Right lobe of liver (tissue), 4 donors: ENCODE measurements at regions not wholly inside any gene's neighbourhood (a gene's known extent, or its start where the extent isn't known, plus 50 kb on each side); places are given as distances from the start of the nearest gene placed in this dataset.

Source experiments
- POLR2A ChIP-seq: fragments of 450-650 bp; IDR thresholded peaks from one replicate; pipeline ENCODE4 v1.6.1; 2017; ENCODE audit warnings: antibody characterized with exemption, mild to moderate bottlenecking
- TF ChIP-seq, protein P1 (sequence below), 4 donors: fragments of 200-600 bp in 3 of 4; fragments of 450-650 bp in 1 of 4; IDR thresholded peaks; one replicate each; pipeline versions ENCODE4 v1.5.1 to v1.8.0; 2016 to 2022; ENCODE audit warnings: antibody characterized with exemption in 4 of 4, mild to moderate bottlenecking in 2 of 4
- donor health status: DM: no; HTN: no; CAD: no.
- donor health status: DM: no; HTN: no; CAD: no.
- donor health status: DM: no; HTN: yes; CAD: no.

DNA sequence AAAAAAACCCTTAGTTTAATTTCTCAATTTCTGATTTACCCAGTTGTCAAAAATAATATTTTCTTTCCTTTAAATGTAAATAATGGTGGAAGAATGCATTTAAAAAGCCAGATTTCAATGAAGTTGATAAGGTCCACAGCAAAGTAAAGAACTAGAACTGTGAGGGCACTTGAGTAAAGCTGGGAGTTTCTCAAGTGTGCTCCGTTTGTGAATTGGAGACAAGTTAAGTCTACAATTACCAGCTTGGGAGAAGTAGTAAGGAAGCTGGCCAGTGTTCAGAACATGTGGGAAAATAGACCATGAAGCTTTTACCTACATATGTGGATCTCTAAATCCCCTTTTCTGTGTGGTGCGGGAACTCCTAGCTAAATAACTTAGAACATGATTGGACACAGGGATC is 239.4 kb downstream of the OXSM start:
- TF ChIP-seq, protein P1, sequence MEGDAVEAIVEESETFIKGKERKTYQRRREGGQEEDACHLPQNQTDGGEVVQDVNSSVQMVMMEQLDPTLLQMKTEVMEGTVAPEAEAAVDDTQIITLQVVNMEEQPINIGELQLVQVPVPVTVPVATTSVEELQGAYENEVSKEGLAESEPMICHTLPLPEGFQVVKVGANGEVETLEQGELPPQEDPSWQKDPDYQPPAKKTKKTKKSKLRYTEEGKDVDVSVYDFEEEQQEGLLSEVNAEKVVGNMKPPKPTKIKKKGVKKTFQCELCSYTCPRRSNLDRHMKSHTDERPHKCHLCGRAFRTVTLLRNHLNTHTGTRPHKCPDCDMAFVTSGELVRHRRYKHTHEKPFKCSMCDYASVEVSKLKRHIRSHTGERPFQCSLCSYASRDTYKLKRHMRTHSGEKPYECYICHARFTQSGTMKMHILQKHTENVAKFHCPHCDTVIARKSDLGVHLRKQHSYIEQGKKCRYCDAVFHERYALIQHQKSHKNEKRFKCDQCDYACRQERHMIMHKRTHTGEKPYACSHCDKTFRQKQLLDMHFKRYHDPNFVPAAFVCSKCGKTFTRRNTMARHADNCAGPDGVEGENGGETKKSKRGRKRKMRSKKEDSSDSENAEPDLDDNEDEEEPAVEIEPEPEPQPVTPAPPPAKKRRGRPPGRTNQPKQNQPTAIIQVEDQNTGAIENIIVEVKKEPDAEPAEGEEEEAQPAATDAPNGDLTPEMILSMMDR (IDR thresholded peaks at IDR 0.05): no peak
- no peak for TF ChIP-seq POLR2A
